Aorta (tissue), 5 donors: ENCODE measurements at regions not wholly inside any gene's neighbourhood (a gene's known extent, or its start where the extent isn't known, plus 50 kb on each side); places are given as distances from the start of the nearest gene placed in this dataset.
"Not testable (repeated sequence)": the region's sequence is repeated elsewhere in the genome, so short reads cannot be mapped to it uniquely, and the experiment has no call there.

Experiments
- ATAC-seq: fragments of 200-7000 bp; cut with Tn5 transposase; one replicate; pipeline ENCODE4 v1.9.1; 2022; ENCODE audit warnings: moderate library complexity; ENCODE audit not compliant: low FRiP score
- DNase-seq, 2 donors: peaks; one replicate each; pipeline ENCODE4 v3.0.0-alpha.2; 2020
- H3K27ac ChIP-seq, 2 donors: one replicate each; pipeline ENCODE4 v1.5.1; 2013; ENCODE audit warnings: low read length in 2 of 2, mild to moderate bottlenecking in 2 of 2, moderate library complexity in 2 of 2, control low read depth in 1 of 2, inconsistent platforms in 1 of 2, low read depth in 1 of 2
- H3K27me3 ChIP-seq, 2 donors: one replicate each; pipeline ENCODE4 v1.6.1; 2013; ENCODE audit warnings: control low read depth in 1 of 2, low read length in 1 of 2, mild to moderate bottlenecking in 1 of 2, moderate library complexity in 1 of 2; ENCODE audit not compliant: insufficient read depth in 2 of 2, control insufficient read depth in 1 of 2
- H3K36me3 ChIP-seq, 2 donors: one replicate each; pipeline ENCODE4 v1.6.1; 2013; ENCODE audit warnings: control low read depth in 1 of 2, low read length in 1 of 2, mild to moderate bottlenecking in 1 of 2; ENCODE audit not compliant: insufficient read depth in 2 of 2, control insufficient read depth in 1 of 2
- H3K4me1 ChIP-seq, 2 donors: one replicate each; pipeline ENCODE4 v1.6.1; 2013; ENCODE audit warnings: low read length in 2 of 2, control low read depth in 1 of 2, mild to moderate bottlenecking in 1 of 2, moderate library complexity in 1 of 2; ENCODE audit not compliant: insufficient read depth in 2 of 2, control insufficient read depth in 1 of 2
- H3K4me3 ChIP-seq, 2 donors: one replicate each; pipeline ENCODE4 v1.5.1; 2013; ENCODE audit warnings: low read length in 2 of 2, control low read depth in 1 of 2, mild to moderate bottlenecking in 1 of 2
- H3K9me3 ChIP-seq: one replicate; pipeline ENCODE4 v1.6.1; 2013; ENCODE audit warnings: mild to moderate bottlenecking, low read length; ENCODE audit not compliant: control insufficient read depth
- WGBS, 2 donors: extraction: QIAGEN DNeasy Blood & Tissue Kit; methylation state at CpG; one replicate each; pipeline ENCODE4 v1.1.7; 2013; 5-methylcytosine and 5-hydroxymethylcytosine counted together
- intact Hi-C, 2 donors: fragments of 100-400 bp; cut with DNase I; formaldehyde crosslinking; loops; one replicate each; pipeline versions ENCODE4 v1.14.2 to v1.15.0; 2022
- donor health status: healthy with polysubstance abuse.
- donor health status: Bipolar disorder and iron deficiency.
- donor health status: DM: no; HTN: no; CAD: no.
- donor health status: DM: no; HTN: no; CAD: no.
- donor health status: DM: yes; HTN: yes; CAD: no.

DNA sequence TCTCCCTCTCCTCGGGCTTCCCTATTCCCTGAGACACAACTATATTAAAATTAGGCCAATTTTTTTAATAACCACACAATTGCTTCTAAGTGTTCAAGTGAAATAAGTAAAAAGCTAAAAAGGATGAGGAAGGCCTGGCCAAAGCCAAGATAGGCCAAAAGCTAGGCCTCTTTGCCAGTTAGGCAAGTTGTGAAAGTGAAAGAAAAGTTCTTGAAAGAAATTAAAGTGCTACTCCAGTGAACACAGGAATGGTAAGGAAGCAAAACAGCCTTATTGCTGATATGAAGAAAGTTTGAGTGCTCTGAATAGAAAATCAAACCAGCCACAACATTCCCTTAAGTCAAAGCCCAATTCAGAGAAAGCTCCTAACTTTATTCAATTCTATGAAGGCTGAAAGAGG, 114.2 kb upstream of the FAT4 start:
- no peak for DNase-seq
- intact Hi-C loops: no loop called here
- no peak for ATAC-seq
- H3K4me1 ChIP-seq: no peaks in the 10 kb centered on the region
- H3K4me3 ChIP-seq: no peak overlapping the region
- no peaks in the 10 kb centered on the region for H3K9me3 ChIP-seq
- H3K36me3 ChIP-seq: no peaks in the 10 kb centered on the region
- no peak overlapping the region for H3K27ac ChIP-seq
- 81 to 83% methylated on average over 1 of the region's 1 CpG for WGBS, 2 donors
- H3K27me3 ChIP-seq: no peaks in the 10 kb centered on the region

DNA sequence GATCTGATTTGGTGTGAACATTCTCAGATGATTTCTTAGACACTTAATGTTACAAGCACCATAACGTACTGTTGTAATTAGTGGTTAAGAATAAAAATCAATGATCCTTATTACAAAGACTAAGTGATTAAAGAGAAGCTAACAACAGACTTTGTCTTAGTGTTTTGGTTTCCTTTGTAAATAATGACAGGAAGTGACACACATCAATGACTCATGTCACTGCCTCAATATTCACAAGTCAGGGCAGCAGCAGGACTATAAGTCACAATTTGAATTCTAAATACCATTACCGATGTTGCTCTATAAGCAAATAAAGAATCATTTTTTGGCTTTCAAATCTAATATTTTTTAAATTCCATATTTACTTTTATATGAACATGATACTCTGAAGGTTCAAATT, 115.8 kb upstream of the FAT4 start:
- no peaks in the 10 kb centered on the region for H3K27me3 ChIP-seq
- ATAC-seq (no peak), DNase-seq (no peak)
- H3K27ac ChIP-seq: no peak overlapping the region
- WGBS, 2 donors: 89 to 92% methylated on average over 2 of the region's 2 CpGs
- H3K36me3 ChIP-seq: no peaks in the 10 kb centered on the region
- H3K9me3 ChIP-seq: no peaks in the 10 kb centered on the region
- intact Hi-C loops: no loop called here
- no peak overlapping the region for H3K4me3 ChIP-seq
- H3K4me1 ChIP-seq: no peaks in the 10 kb centered on the region

DNA sequence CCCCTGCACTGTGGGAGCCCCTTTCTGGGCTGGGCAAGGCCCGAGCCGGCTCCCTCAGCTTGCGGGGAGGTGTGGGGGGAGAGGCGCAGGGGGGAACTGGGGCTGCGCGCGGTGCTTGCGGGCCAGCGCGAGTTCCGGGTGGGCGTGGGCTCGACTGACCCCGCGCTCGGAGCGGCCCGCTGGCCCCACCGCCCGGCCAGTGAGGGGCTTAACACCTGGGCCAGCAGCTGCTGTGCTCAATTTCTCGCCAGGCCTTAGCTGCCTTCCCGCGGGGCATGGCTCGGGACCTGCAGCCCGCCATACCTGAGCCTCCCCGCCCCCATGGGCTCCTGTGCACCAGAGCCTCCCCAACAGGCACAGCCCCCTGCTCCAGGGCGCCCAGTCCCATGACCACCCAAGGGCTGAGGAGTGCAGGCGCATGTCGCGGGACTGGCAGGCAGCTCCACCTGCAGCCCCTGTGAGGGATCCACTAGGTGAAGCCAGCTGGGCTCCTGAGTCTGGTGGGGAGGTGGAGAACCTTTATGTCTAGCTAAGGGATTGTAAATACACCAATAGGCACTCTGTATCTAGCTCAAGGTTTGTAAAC, 122.8 kb upstream of the FAT4 start:
- H3K36me3 ChIP-seq, DNase-seq, ATAC-seq, H3K9me3 ChIP-seq, H3K27me3 ChIP-seq, H3K27ac ChIP-seq, H3K4me1 ChIP-seq, intact Hi-C loops, H3K4me3 ChIP-seq: not testable (repeated sequence)
- WGBS, 2 donors: 96 to 97% methylated on average over 28 to 30 of the region's 30 CpGs

GRCh38 chr4:125191232-125191631, 123.5 kb upstream of the FAT4 start:
- no peak overlapping the region for H3K27ac ChIP-seq
- no peaks in the 10 kb centered on the region for H3K9me3 ChIP-seq
- ATAC-seq: no peak
- H3K4me1 ChIP-seq: no peaks in the 10 kb centered on the region
- H3K27me3 ChIP-seq: no peaks in the 10 kb centered on the region
- no peaks in the 10 kb centered on the region for H3K36me3 ChIP-seq
- intact Hi-C loops: no loop called here
- WGBS, 2 donors: 95% methylated on average over 3 of the region's 3 CpGs
- DNase-seq: no peak
- no peak overlapping the region for H3K4me3 ChIP-seq

GRCh38 chr4:125187226-125188176, 127.3 kb upstream of the FAT4 start:
- Histone ChIP-seq H3K27ac (no peak overlapping the region), H3K9me3 (no peaks in the 10 kb centered on the region), H3K27me3 (no peaks in the 10 kb centered on the region), H3K4me3 (no peak overlapping the region), H3K4me1 (no peaks in the 10 kb centered on the region), H3K36me3 (no peaks in the 10 kb centered on the region)
- ATAC-seq (peak; percentile 19), DNase-seq (no peak)
- intact Hi-C loops: no loop called here
- 78 to 79% methylated on average over 4 of the region's 4 CpGs for WGBS, 2 donors

- H3K4me3 ChIP-seq: no peak overlapping the region
- no peaks in the 10 kb centered on the region for H3K4me1 ChIP-seq
- ATAC-seq: no peak
- H3K9me3 ChIP-seq: no peaks in the 10 kb centered on the region
- WGBS, 2 donors: 52 to 74% methylated on average over 3 of the region's 3 CpGs
- no peaks in the 10 kb centered on the region for H3K36me3 ChIP-seq
- no peak for DNase-seq
- intact Hi-C loops: no loop called here
- H3K27me3 ChIP-seq: no peaks in the 10 kb centered on the region
- H3K27ac ChIP-seq: no peak overlapping the region
These were observed 130.6 kb upstream of the FAT4 start for GRCh38 chr4:125184116-125184515.

DNA sequence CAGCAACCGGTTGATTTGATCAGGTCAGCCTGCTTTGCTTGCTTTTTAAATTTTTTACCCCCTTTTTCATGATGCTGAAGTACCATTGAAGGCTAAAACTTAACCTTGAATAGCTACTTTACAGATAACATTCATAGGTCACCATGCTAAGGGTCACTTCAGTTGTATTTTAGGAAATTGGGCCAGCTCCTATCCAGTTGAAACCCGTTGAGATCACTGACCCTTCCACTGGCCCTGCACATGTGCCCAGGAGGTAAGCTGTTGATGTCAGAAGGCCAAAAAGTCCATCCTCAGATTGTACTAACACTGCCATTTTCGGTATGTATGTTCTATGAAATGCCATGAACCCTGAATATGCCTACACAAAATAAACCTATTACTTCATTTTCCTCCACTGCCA, 133.0 kb upstream of the FAT4 start:
- H3K4me1 ChIP-seq: no peaks in the 10 kb centered on the region
- 90 to 93% methylated on average over 3 of the region's 3 CpGs for WGBS, 2 donors
- H3K27me3 ChIP-seq: no peaks in the 10 kb centered on the region
- no peak overlapping the region for H3K27ac ChIP-seq
- DNase-seq (no peak), ATAC-seq (no peak)
- intact Hi-C loops: no loop called here
- H3K36me3 ChIP-seq: no peaks in the 10 kb centered on the region
- no peaks in the 10 kb centered on the region for H3K9me3 ChIP-seq
- no peak overlapping the region for H3K4me3 ChIP-seq

- ATAC-seq (no peak), DNase-seq (no peak)
- no peak overlapping the region for H3K4me3 ChIP-seq
- no peaks in the 10 kb centered on the region for H3K4me1 ChIP-seq
- H3K27ac ChIP-seq: no peak overlapping the region
- 84 to 88% methylated on average over 4 of the region's 4 CpGs for WGBS, 2 donors
- H3K27me3 ChIP-seq: no peaks in the 10 kb centered on the region
- intact Hi-C loops: no loop called here
- H3K36me3 ChIP-seq: no peaks in the 10 kb centered on the region
- no peaks in the 10 kb centered on the region for H3K9me3 ChIP-seq
These were observed 135.0 kb upstream of the FAT4 start for GRCh38 chr4:125179727-125180126.

DNA sequence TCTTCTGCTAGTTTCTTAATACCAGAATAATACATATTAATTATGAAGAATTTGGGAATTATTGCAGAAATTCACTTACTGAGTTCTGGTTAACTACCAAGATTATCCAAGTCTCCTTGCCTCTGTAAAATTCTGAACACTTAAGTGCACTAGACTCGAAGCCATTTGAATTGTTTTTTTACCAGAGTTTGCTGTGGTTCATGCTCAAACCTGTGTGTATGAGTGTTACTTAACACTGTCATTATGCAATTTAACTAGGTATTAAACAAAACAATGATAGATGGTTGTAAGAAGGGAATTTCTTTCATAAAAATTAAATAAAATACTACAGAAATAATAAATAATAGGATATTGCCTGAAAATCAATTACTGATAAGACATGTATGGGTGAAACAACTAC, 145.6 kb upstream of the FAT4 start:
- H3K27ac ChIP-seq: no peak overlapping the region

More for the DNA sequence above, 145.6 kb upstream of the FAT4 start:
- Histone ChIP-seq H3K9me3 (no peaks in the 10 kb centered on the region), H3K36me3 (no peaks in the 10 kb centered on the region), H3K4me1 (no peaks in the 10 kb centered on the region), H3K27me3 (no peaks in the 10 kb centered on the region), H3K4me3 (no peak overlapping the region)
- intact Hi-C loops: no loop called here
- ATAC-seq (no peak), DNase-seq (no peak)
- 45 to 73% methylated on average over 1 of the region's 1 CpG for WGBS, 2 donors
